Omental fat pad (tissue), 3 donors: ENCODE measurements at regions not wholly inside any gene's neighbourhood (a gene's known extent, or its start where the extent isn't known, plus 50 kb on each side); places are given as distances from the start of the nearest gene placed in this dataset.
"Not testable (repeated sequence)": the region's sequence is repeated elsewhere in the genome, so short reads cannot be mapped to it uniquely, and the experiment has no call there.

Source experiments
- ATAC-seq: fragments of 150-250 bp; one replicate; pipeline ENCODE4 v1.9.1; 2016; ENCODE audit warnings: mild to moderate bottlenecking, moderate library complexity; ENCODE audit not compliant: low FRiP score
- DNase-seq: peaks from one replicate; pipeline ENCODE4 v3.0.0-alpha.2; 2019; ENCODE audit warnings: low spot score
- CTCF ChIP-seq, 3 donors: fragments of 450-650 bp; IDR thresholded peaks; one replicate each; pipeline ENCODE4 v1.5.1; 2016 to 2017; ENCODE audit warnings: antibody characterized with exemption in 3 of 3, mild to moderate bottlenecking in 3 of 3, moderate library complexity in 2 of 3

GRCh38 chr1:94667818-94668217 is 126.3 kb upstream of the F3 start:
- ATAC-seq, result no peak
- no peak for TF ChIP-seq CTCF (IDR thresholded peaks at IDR 0.05)
- DNase-seq, result no peak

DNA sequence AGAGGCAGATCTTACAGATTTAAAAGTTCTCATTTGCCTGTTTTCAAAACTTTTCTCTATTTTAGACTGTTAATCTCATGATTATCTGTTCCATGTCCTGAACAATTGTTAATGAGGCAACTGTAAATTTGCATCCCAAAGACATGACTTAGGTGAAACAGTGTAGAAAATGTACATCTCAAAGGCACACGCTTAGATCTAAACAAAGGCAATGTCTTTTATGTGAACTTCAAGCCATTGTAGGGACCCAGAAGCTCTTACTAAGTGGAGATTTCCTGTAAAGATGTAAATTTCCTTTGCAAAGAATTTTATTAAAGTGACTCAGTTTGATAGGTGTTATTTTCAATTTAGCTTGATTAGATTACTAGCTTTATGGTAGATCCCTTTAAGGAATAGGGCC is 125.2 kb upstream of the F3 start:
- DNase-seq, result no peak
- no peak for TF ChIP-seq CTCF (IDR thresholded peaks at IDR 0.05)
- ATAC-seq, result no peak

DNA sequence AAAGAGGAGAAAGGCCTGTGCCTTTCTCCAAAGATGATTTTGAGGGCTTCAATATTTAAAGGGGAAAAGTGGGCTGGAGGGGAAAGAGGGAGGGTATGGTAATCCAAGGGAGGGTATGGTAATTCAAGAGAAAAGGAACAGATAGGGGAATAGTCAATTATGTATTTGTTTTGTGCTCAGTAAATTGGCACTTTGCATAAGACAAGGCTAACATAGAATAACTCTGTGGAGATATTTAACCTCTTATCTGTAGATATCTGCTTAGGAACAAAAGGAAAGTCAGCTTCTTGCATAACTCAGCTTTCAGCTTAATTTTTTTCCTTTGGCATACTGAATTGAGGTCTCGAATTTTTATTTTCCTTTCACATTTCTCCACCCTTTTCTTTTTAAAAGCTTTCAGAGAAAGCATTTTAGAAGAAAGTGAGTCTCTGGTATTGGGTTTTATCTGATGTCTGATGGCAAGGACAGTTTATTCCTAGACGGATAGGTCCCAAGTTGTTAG is 119.9 kb upstream of the F3 start:
- no peak for TF ChIP-seq CTCF (IDR thresholded peaks at IDR 0.05)
- ATAC-seq (no peak), DNase-seq (no peak)

- TF ChIP-seq CTCF (IDR thresholded peaks at IDR 0.05), result no peak
- no peak for DNase-seq
Observed at GRCh38 chr1:94660994-94661393, 119.4 kb upstream of the F3 start.

DNA sequence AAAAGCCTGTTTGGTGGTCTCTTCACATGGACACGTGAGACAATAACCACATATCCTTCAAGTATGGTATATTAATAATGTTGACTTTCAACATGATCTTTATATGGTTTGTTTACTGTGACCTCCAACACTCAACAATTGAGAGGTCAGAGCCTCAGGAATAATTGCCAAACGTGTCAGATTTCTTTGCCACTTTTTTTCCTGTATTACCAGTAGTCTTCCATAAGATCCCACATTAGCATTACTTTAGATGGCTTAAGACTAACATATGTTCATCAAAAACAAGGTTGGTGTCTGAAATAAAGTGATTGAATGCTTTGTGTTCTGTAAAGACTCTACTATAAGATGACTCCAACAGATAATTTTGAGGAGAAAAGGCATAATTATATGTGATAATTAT is 118.7 kb upstream of the F3 start:
- no peak for ATAC-seq
- no peak for TF ChIP-seq CTCF (IDR thresholded peaks at IDR 0.05)
- DNase-seq, result no peak

More at GRCh38 chr1:94660994-94661393, 119.4 kb upstream of the F3 start:
- ATAC-seq, result no peak

DNA sequence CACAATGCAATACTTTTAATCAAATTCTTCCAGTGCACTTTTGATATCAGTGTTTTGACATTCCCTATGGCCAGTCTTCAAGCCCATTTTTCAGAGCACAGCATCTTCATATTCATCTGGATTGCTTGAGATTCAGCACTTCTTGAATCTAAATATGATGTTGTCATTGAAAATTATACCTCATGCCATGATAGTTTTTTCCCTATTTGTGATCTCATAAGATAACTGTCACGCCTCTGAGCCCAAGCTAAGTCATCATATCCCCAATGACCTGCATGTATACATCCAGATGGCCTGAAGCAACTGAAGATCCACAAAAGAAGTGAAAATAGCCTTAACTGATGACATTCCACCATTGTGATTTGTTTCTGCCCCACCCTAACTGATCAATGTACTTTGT is 117.6 kb upstream of the F3 start:
- DNase-seq, ATAC-seq: not testable (repeated sequence)

DNA sequence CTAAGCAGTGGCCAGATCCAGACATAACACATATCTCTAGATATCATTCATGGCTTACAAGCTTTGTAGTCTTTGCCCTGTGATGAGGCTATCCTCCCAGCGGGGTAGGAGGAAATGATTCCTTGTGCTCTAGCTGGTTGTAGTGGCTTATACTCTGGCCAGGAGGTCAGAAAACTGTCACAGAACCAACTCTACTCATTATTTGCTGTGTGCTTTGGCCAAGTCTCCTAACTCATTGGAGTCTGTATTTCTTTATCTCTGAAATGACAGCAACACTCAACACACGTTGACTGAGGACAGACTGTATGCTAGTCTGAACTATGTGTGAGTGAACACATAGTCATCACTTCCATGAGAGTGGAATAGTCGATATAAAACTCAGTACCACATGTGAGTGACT is 116.7 kb upstream of the F3 start:
- no peak for DNase-seq
- no peak for TF ChIP-seq CTCF (IDR thresholded peaks at IDR 0.05)
- ATAC-seq, result peak; percentile 75

DNA sequence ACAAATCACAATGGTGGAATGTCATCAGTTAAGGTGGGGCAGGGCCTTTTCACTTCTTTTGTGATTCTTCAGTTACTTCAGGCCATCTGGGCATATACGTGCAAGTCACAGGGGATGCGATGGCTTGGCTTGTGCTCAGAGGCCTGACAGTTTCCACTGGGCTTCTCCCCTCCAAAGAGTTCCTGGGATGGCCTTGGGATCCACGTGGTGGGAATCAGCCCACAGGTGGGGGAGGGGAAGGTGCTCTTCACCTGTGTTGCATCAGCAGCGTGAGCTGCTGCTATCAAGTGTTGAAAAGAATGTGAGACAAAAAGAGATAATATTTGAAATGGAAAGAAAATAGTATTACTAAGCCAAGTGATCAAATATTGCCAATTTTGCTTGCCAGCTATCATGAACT is 116.2 kb upstream of the F3 start:
- ATAC-seq, result peak; percentile 31
- not testable (repeated sequence) for DNase-seq
